ENCODE measurements at regions not wholly inside any gene's neighbourhood (a gene's known extent, or its start where the extent isn't known, plus 50 kb on each side); places are given as distances from the start of the nearest gene placed in this dataset.

DNA sequence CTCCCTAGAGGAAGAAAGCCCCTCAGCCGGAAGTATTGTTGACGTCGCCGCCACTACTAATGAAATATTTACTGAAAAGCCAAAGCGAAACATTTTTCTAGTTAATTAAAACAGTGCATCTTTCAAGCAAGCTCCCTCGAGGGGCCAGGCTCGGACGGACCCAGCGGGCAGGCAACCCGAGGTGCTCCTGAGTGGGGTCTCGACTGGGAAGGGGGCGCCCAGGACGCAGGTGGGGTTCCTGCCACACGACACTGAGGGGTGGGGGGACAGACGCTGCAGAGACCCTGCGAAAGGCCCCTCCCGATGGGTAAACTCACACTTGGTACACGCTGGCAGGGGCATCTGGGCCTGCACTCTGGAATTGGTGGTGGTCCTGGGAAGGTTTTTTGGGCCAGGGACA lies 72.4 kb upstream of the ADGRA1 start:
- TF ChIP-seq, protein P1, sequence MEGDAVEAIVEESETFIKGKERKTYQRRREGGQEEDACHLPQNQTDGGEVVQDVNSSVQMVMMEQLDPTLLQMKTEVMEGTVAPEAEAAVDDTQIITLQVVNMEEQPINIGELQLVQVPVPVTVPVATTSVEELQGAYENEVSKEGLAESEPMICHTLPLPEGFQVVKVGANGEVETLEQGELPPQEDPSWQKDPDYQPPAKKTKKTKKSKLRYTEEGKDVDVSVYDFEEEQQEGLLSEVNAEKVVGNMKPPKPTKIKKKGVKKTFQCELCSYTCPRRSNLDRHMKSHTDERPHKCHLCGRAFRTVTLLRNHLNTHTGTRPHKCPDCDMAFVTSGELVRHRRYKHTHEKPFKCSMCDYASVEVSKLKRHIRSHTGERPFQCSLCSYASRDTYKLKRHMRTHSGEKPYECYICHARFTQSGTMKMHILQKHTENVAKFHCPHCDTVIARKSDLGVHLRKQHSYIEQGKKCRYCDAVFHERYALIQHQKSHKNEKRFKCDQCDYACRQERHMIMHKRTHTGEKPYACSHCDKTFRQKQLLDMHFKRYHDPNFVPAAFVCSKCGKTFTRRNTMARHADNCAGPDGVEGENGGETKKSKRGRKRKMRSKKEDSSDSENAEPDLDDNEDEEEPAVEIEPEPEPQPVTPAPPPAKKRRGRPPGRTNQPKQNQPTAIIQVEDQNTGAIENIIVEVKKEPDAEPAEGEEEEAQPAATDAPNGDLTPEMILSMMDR (IDR thresholded peaks at IDR 0.05) = no peak
- peaks cover 0 to 18% (median 0%) of the 10 kb centered on the region in 9 donors for H3K4me1 ChIP-seq
- ATAC-seq = no peak
- 85 to 90% methylated on average over 18 of the region's 18 CpGs for WGBS, 2 donors
- no peak for DNase-seq
- intact Hi-C loops (cut with DNase I) = no loop called here
- no peaks in the 10 kb centered on the region for H3K36me3 ChIP-seq
- no peaks in the 10 kb centered on the region for H3K9me3 ChIP-seq
- H3K4me3 ChIP-seq = no peak overlapping the region
- H3K27ac ChIP-seq = no peak overlapping the region
- H3K27me3 ChIP-seq = peaks cover 0 to 17% (median 0%) of the 10 kb centered on the region in 7 donors

DNA sequence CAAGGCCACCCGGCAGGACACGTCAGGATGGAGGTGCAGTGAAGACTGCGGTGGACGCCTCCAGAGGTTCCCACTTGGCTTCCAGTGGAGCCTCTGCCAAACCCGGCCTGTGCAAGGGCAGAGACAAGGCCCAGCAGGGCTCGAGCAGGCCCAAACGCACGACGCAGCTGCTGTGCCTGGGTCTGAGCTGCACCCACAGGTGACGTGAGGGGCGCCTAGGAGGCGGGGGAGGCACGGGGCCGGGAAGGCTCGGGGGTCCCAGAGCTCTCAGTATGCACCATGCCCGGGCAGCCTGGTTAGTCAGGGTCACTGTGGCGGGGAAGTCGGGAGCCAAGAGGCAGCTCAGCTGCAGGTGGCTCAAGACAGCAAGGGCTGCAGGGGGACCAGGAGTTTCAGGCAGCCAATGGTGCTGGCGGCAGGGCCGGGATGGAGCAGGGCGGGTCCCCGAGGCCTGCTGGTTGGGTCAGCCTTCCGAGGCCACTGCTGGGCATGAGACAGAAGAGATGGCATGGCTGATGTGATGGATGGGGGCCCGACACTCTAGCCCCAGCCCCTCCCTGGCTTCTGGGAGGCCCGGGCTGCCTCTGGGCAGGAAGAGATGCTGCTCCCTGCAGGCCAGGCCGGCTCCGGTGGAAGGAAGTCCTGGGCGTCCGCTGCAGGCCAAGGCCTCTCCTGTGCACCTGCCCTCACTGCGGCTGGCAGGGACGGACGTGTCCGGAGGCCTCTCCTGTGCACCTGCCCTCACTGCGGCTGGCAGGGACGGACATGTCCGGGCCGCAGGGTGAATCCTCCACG lies 72.2 kb upstream of the CFAP46 start:
- Histone ChIP-seq H3K9me3 (no peaks in the 10 kb centered on the region), H3K4me3 (no peak overlapping the region), H3K36me3 (no peaks in the 10 kb centered on the region), H3K27me3 (peaks cover 0 to 12% (median 0%) of the 10 kb centered on the region in 7 donors), H3K4me1 (peaks cover 0 to 22% (median 0%) of the 10 kb centered on the region in 9 donors), H3K27ac (peak overlapping the region in 1 of 10 donors; percentile 81)
- peak in 1 of 2 donors; percentile 7 for DNase-seq
- TF ChIP-seq, protein P1 (IDR thresholded peaks at IDR 0.05) = no peak
- ATAC-seq = peak in 1 of 8 donors; percentile 10
- 82 to 85% methylated on average over 37 to 38 of the region's 38 CpGs for WGBS, 2 donors
- intact Hi-C loops (cut with DNase I) = no loop called here

DNA sequence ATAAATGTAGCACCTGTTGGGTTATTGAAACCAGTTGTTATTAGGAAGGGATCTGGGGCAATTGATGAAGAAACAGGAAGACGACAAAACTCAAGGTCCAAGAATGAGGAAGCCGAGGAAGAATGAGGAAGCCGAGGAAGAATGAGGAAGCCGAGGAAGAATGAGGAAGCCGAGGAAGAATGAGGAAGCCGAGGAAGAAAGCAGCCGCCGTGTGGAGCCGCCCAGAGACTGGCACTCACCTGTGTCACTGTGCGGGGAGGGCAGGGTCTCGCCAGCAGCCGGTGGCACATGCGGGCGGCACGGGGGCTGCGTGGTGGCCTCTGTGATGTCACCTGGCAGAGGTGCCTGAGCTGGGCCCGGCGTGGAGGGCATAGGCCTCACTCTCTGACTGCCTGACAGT lies 71.1 kb upstream of the CFAP46 start:
- DNase-seq (peak; percentile 27 to 37), ATAC-seq (peak; percentile 8 to 47 (median 28))
- WGBS, 2 donors = 65 to 67% methylated on average over 17 to 18 of the region's 18 CpGs
- Histone ChIP-seq H3K27ac (peak overlapping the region in 2 of 10 donors; percentile 44 to 91), H3K36me3 (no peaks in the 10 kb centered on the region), H3K4me1 (peaks cover 0 to 32% (median 8%) of the 10 kb centered on the region in 9 donors), H3K4me3 (no peak overlapping the region), H3K27me3 (peaks cover 0 to 12% (median 0%) of the 10 kb centered on the region in 7 donors), H3K9me3 (no peaks in the 10 kb centered on the region)
- intact Hi-C loops (cut with DNase I) = no loop called here
- TF ChIP-seq, protein P1 (IDR thresholded peaks at IDR 0.05) = no peak

DNA sequence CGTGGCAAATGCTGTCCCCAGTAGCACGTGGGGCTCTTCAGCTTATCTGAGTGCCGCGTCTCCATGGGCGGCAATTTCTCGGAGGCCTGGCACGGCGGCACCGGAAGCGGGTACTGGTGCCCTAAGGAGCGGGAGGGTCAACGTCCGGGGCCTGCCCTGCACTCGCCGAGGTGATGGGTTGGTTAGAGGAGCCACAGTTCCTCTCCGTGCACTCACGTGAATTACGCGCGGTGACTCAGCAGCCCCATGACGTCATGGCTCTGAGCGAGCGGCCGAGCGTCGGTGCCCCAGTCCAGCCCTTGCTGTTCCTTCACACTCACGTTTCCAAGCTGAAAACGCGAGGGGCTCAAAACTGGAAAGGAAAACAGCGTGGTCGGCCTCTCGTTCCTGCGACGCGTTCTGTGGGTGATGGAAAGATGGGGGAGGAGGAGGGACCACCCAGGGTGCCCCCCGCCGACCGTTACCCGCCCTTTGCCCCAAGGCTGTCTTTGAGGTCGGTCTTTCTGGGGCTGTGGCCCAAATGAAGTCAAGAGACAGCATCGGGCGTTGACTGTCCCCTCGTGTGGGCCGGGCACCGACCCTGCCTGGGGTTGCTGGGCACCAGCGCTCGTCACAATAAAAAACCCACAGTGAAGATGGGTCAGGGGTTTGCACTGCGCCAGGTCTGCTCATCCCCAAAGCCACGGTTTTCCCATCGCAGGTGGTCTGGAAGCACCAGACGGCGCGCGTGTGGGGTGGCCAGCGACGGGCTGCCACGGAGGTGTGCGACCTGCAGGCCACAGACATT lies 70.4 kb upstream of the CFAP46 start:
- no peak overlapping the region for H3K4me3 ChIP-seq
- ATAC-seq (peak in 2 of 8 donors; percentile 7 to 30), DNase-seq (peak in 1 of 2 donors; percentile 31)
- H3K9me3 ChIP-seq = no peaks in the 10 kb centered on the region
- WGBS, 2 donors = 89% methylated on average over 58 of the region's 58 CpGs
- H3K36me3 ChIP-seq = no peaks in the 10 kb centered on the region
- peaks cover 0 to 32% (median 8%) of the 10 kb centered on the region in 9 donors for H3K4me1 ChIP-seq
- peak overlapping the region in 2 of 10 donors; percentile 44 to 91 for H3K27ac ChIP-seq
- TF ChIP-seq, protein P1 (IDR thresholded peaks at IDR 0.05) = no peak
- intact Hi-C loops (cut with DNase I) = no loop called here
- H3K27me3 ChIP-seq = peaks cover 0 to 16% (median 0%) of the 10 kb centered on the region in 7 donors

Measured in heart right ventricle (tissue), 16 donors.